ENCODE measurements at regions not wholly inside any gene's neighbourhood (a gene's known extent, or its start where the extent isn't known, plus 50 kb on each side); places are given as distances from the start of the nearest gene placed in this dataset.

DNA sequence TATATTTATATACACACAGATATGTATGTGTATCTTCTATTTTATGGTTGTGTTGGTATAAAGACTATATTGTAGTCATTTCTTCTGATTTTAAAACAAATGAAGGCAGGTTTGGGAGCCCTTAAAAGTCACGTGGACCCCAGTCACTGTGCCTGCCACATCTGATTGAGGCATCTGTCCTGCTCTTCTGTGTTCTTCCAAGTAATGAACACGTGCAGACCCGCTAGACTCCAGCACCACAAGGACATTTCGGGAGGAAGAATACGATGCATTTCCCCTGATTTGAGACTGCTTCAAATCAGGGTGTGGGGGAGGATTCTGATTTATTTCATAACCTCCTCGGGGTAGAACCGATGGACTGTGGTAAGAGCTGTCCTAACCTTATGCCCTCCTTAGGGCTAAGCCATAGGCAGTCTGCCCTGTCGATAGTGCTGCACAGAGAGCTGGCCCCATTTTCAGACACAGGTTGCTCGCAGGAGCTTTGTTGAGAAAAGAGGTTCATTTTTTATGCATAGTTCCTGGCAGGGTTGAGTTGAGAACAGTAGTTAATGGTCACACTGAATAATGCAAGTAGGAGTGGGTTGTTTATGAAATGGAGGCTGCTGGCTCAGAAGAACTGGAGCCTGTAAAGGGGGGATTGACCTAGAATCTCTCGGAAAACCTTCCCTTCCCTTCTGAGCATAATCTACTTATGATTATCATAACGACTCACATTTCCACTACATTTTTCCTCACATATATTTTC is 55.0 kb upstream of the C10orf120 start:
- dilution Hi-C loops (cut with MboI; ENCODE audit: extremely low pct_ligation_motif_present, low sequenced_read_pairs): no loop called here
- Histone ChIP-seq H3K36me3 (ENCODE audit: control insufficient read depth in 2 of 2, extremely low read depth in 1 of 2, insufficient read depth in 2 of 2, low read length in 2 of 2) (no peaks in the 10 kb centered on the region), H3K4me1 (ENCODE audit: control insufficient read depth, extremely low read depth, insufficient read depth, low read length) (no peaks in the 10 kb centered on the region), H3K9me3 (ENCODE audit: control insufficient read depth, low read depth, low read length) (peaks cover 2% of the 10 kb centered on the region), H2AFZ (ENCODE audit: control insufficient read depth, low read length) (no peak overlapping the region), H3K79me2 (ENCODE audit: control insufficient read depth, insufficient read depth, low read length) (no peaks in the 10 kb centered on the region), H4K20me1 (ENCODE audit: control insufficient read depth, extremely low read depth, insufficient read depth, low read length) (no peaks in the 10 kb centered on the region), H3K9me1 (ENCODE audit: control insufficient read depth, extremely low read depth, insufficient read depth, low read length) (no peaks in the 10 kb centered on the region), H3K4me3 (ENCODE audit: control insufficient read depth in 2 of 3, extremely low read depth in 1 of 3, insufficient read depth in 2 of 3, low read depth in 1 of 3, low read length in 3 of 3) (no peak overlapping the region), H3K9ac (ENCODE audit: control insufficient read depth, extremely low read depth, insufficient read depth, low read length) (no peak overlapping the region), H3K27ac (ENCODE audit: control insufficient read depth, insufficient read depth, low read length) (no peak overlapping the region), H3K4me2 (ENCODE audit: control insufficient read depth, extremely low read depth, insufficient read depth, low read depth, low read length) (no peak overlapping the region), H3K27me3 (ENCODE audit: control insufficient read depth, extremely low read depth, insufficient read depth, low read length) (no peaks in the 10 kb centered on the region)
- TF ChIP-seq, protein P1, sequence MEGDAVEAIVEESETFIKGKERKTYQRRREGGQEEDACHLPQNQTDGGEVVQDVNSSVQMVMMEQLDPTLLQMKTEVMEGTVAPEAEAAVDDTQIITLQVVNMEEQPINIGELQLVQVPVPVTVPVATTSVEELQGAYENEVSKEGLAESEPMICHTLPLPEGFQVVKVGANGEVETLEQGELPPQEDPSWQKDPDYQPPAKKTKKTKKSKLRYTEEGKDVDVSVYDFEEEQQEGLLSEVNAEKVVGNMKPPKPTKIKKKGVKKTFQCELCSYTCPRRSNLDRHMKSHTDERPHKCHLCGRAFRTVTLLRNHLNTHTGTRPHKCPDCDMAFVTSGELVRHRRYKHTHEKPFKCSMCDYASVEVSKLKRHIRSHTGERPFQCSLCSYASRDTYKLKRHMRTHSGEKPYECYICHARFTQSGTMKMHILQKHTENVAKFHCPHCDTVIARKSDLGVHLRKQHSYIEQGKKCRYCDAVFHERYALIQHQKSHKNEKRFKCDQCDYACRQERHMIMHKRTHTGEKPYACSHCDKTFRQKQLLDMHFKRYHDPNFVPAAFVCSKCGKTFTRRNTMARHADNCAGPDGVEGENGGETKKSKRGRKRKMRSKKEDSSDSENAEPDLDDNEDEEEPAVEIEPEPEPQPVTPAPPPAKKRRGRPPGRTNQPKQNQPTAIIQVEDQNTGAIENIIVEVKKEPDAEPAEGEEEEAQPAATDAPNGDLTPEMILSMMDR (optimal IDR thresholded peaks at IDR 0.05 in 1 of 3, IDR thresholded peaks at IDR 0.05 in 1 of 3, conservative IDR thresholded peaks at IDR 0.05 in 1 of 3; ENCODE audit: extremely low read depth in 1 of 3, insufficient read depth in 2 of 3, low read length in 3 of 3): no peak
- no peak for TF ChIP-seq EZH2 (IDR thresholded peaks at IDR 0.05; ENCODE audit: low read length)
- FAIRE-seq: no peak
- no peak for DNase-seq (ENCODE audit: low read depth, low spot score)

DNA sequence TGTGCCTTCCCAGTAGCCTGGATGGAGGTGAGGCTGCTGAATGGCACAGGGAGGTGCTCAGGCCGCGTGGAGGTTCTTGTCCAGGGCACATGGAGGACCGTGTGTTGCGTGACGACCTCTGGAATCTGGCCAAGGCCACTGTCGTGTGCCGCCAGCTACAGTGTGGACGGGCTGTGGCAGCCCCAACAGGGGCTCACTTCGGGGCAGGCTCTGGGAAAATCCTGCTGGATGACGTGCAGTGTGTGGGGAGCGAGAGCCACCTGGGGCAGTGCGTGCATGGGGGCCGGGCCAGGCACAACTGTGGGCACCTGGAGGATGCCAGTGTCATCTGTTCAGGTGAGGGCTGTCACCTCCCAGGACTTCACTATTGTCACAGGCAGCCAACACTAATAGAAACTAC is 50.2 kb upstream of the C10orf120 start:
- Histone ChIP-seq H3K4me1 (ENCODE audit: control insufficient read depth, extremely low read depth, insufficient read depth, low read length) (peaks cover 18% of the 10 kb centered on the region), H3K9me1 (ENCODE audit: control insufficient read depth, extremely low read depth, insufficient read depth, low read length) (no peaks in the 10 kb centered on the region), H4K20me1 (ENCODE audit: control insufficient read depth, extremely low read depth, insufficient read depth, low read length) (no peaks in the 10 kb centered on the region), H3K27ac (ENCODE audit: control insufficient read depth, insufficient read depth, low read length) (no peak overlapping the region), H3K4me3 (ENCODE audit: control insufficient read depth in 2 of 3, extremely low read depth in 1 of 3, insufficient read depth in 2 of 3, low read depth in 1 of 3, low read length in 3 of 3) (no peak overlapping the region), H3K79me2 (ENCODE audit: control insufficient read depth, insufficient read depth, low read length) (no peaks in the 10 kb centered on the region), H3K27me3 (ENCODE audit: control insufficient read depth, extremely low read depth, insufficient read depth, low read length) (no peaks in the 10 kb centered on the region), H2AFZ (ENCODE audit: control insufficient read depth, low read length) (no peak overlapping the region), H3K9me3 (ENCODE audit: control insufficient read depth, low read depth, low read length) (no peaks in the 10 kb centered on the region), H3K36me3 (ENCODE audit: control insufficient read depth in 2 of 2, extremely low read depth in 1 of 2, insufficient read depth in 2 of 2, low read length in 2 of 2) (no peaks in the 10 kb centered on the region), H3K4me2 (ENCODE audit: control insufficient read depth, extremely low read depth, insufficient read depth, low read depth, low read length) (no peak overlapping the region), H3K9ac (ENCODE audit: control insufficient read depth, extremely low read depth, insufficient read depth, low read length) (no peak overlapping the region)
- TF ChIP-seq, protein P1 (optimal IDR thresholded peaks at IDR 0.05 in 1 of 3, IDR thresholded peaks at IDR 0.05 in 1 of 3, conservative IDR thresholded peaks at IDR 0.05 in 1 of 3; ENCODE audit: extremely low read depth in 1 of 3, insufficient read depth in 2 of 3, low read length in 3 of 3): no peak
- TF ChIP-seq EZH2 (IDR thresholded peaks at IDR 0.05; ENCODE audit: low read length): no peak
- FAIRE-seq (no peak), DNase-seq (ENCODE audit: low read depth, low spot score) (no peak)
- dilution Hi-C loops (cut with MboI; ENCODE audit: extremely low pct_ligation_motif_present, low sequenced_read_pairs): no loop called here
